CD4-positive, alpha-beta T cell (primary cell): ENCODE measurements at regions not wholly inside any gene's neighbourhood (a gene's known extent, or its start where the extent isn't known, plus 50 kb on each side); places are given as distances from the start of the nearest gene placed in this dataset.

ENCODE experiments used
- ATAC-seq: fragments of 200-7000 bp; cut with Tn5 transposase; one replicate; pipeline ENCODE4 v1.10.0; 2022; ENCODE audit warnings: mild to moderate bottlenecking; ENCODE audit not compliant: poor library complexity
- CTCF ChIA-PET: fragments of 350-600 bp; sonication (Branson Sonifier 250); formaldehyde crosslinking; loops from one replicate; lab custom pipeline; 2021; ENCODE audit warnings: antibody characterized with exemption, inconsistent platforms; lab: Charles Lee
- POLR2A ChIA-PET: fragments of 350-600 bp; sonication (Branson Sonifier 250); formaldehyde crosslinking; loops from one replicate; lab custom pipeline; 2021; ENCODE audit warnings: antibody characterized with exemption, inconsistent platforms; lab: Charles Lee
- DNase-seq, 14 experiments: peaks; one replicate each; pipeline ENCODE4 v3.0.0-alpha.2; 2013 to 2020; ENCODE audit warnings: mixed read lengths in 2 of 14
- H3K27ac ChIP-seq, 2 donors: one replicate each; pipeline versions ENCODE4 v1.5.1 to v1.7.0; 2013; ENCODE audit warnings: low read length in 2 of 2, low read depth in 1 of 2, mild to moderate bottlenecking in 1 of 2
- H3K27me3 ChIP-seq, 2 experiments: 1 replicate in 1 of 2; 2 replicates in 1 of 2; pipeline versions ENCODE4 v1.6.1 to v1.7.0; 2013; ENCODE audit warnings: low read length in 2 of 2, control low read depth in 1 of 2, mild to moderate bottlenecking in 1 of 2, moderate library complexity in 1 of 2; ENCODE audit not compliant: insufficient read depth in 2 of 2, control insufficient read depth in 1 of 2
- H3K36me3 ChIP-seq: one replicate; pipeline ENCODE4 v1.6.1; 2013; ENCODE audit warnings: low read length, control low read depth; ENCODE audit not compliant: insufficient read depth
- H3K4me1 ChIP-seq: one replicate; pipeline ENCODE4 v1.6.1; 2013; ENCODE audit warnings: low read length, control low read depth; ENCODE audit not compliant: insufficient read depth
- H3K4me3 ChIP-seq: one replicate; pipeline ENCODE4 v1.5.1; 2013; ENCODE audit warnings: mild to moderate bottlenecking, low read length, moderate library complexity
- H3K9me3 ChIP-seq, 2 experiments: 1 replicate in 1 of 2; 2 replicates in 1 of 2; pipeline versions ENCODE4 v1.6.1 to v1.7.0; 2013; ENCODE audit warnings: low read length in 2 of 2, mild to moderate bottlenecking in 2 of 2, control low read depth in 1 of 2, moderate library complexity in 1 of 2; ENCODE audit not compliant: control insufficient read depth in 1 of 2, insufficient read depth in 1 of 2
- H3K27ac Mint-ChIP-seq: one replicate; pipeline ENCODE4 v1.8.0; 2020; ENCODE audit warnings: mixed read lengths
- H3K27me3 Mint-ChIP-seq: one replicate; pipeline ENCODE4 v1.8.0; 2021; ENCODE audit warnings: mixed read lengths
- H3K36me3 Mint-ChIP-seq: one replicate; pipeline ENCODE4 v1.8.0; 2021; ENCODE audit warnings: low read depth, mixed read lengths
- H3K4me1 Mint-ChIP-seq: one replicate; pipeline ENCODE4 v1.8.0; 2021; ENCODE audit warnings: low read depth, mixed read lengths
- H3K4me3 Mint-ChIP-seq: one replicate; pipeline ENCODE4 v1.8.0; 2020; ENCODE audit warnings: mild to moderate bottlenecking, mixed read lengths
- H3K9me3 Mint-ChIP-seq: one replicate; pipeline ENCODE4 v1.8.0; 2020; ENCODE audit warnings: mixed read lengths
- intact Hi-C, 2 experiments: fragments of 100-400 bp; cut with DNase I in 1 of 2; cut with micrococcal nuclease in 1 of 2; formaldehyde crosslinking; loops; one replicate each; pipeline versions ENCODE4 v1.15.1 to v1.9.0; 2023 to 2025; cut with DNase I, micrococcal nuclease
- TF ChIP-seq, protein P1 (sequence below): fragments of 200-600 bp; IDR thresholded peaks from one replicate; pipeline ENCODE4 v1.8.0; 2022; ENCODE audit warnings: antibody characterized with exemption, mild to moderate bottlenecking

DNA sequence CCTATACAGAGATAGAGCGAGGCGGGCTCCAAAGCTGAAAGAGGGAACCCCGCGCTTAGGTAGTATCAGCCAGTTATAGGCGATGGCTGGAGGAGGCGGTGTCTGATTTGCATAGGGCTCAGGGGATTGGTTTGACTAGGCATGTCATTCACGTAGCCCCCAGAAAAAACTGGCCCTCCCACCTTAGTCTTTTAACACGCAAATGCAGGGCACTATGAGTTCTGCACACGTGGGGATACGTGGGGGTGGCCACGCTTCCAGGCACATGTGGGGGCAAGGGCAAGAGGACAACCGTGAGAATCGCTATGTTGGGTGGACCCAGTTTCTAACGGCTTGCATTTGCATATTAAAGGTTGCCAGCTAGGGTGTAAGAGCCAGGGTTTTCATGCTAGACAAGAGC, 56.7 kb upstream of the MSTN start:
- TF ChIP-seq, protein P1, sequence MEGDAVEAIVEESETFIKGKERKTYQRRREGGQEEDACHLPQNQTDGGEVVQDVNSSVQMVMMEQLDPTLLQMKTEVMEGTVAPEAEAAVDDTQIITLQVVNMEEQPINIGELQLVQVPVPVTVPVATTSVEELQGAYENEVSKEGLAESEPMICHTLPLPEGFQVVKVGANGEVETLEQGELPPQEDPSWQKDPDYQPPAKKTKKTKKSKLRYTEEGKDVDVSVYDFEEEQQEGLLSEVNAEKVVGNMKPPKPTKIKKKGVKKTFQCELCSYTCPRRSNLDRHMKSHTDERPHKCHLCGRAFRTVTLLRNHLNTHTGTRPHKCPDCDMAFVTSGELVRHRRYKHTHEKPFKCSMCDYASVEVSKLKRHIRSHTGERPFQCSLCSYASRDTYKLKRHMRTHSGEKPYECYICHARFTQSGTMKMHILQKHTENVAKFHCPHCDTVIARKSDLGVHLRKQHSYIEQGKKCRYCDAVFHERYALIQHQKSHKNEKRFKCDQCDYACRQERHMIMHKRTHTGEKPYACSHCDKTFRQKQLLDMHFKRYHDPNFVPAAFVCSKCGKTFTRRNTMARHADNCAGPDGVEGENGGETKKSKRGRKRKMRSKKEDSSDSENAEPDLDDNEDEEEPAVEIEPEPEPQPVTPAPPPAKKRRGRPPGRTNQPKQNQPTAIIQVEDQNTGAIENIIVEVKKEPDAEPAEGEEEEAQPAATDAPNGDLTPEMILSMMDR: no peak
- POLR2A ChIA-PET: no interaction called here
- DNase-seq: peak in 8 of 14 experiments; percentile 1 to 59 (median 19)
- Mint-ChIP-seq H3K27me3 (peaks cover 5% of the 10 kb centered on the region), H3K4me1 (peaks cover 14% of the 10 kb centered on the region), H3K9me3 (no peaks in the 10 kb centered on the region), H3K27ac (peak overlapping the region; percentile 60), H3K4me3 (peak overlapping the region; percentile 44), H3K36me3 (no peaks in the 10 kb centered on the region)
- Histone ChIP-seq H3K27me3 (no peaks in the 10 kb centered on the region), H3K27ac (no peak overlapping the region), H3K9me3 (no peaks in the 10 kb centered on the region), H3K4me3 (no peak overlapping the region), H3K4me1 (peaks cover 9% of the 10 kb centered on the region), H3K36me3 (no peaks in the 10 kb centered on the region)
- CTCF ChIA-PET: no interaction called here
- ATAC-seq: peak; percentile 83
- intact Hi-C loops: no loop called here

DNA sequence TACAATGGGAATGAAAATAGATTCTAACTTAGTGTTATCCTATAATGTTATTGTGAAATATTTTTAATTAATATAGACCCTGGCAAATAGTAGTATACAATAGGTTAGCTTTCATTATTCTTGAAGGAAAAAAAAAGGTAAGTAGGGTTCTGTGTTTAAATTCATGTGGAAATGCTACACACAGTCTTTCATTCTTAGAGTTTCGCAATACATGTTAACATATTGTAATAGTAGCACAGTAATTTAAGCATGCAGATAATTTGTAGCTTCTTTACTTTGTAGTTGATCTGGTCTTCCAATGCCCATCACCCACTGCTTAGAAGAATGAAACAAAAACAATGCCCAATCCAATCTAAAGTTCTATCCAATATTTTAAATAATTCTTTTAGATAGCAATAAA, 54.8 kb upstream of the MSTN start:
- intact Hi-C loops: no loop called here
- Histone ChIP-seq H3K4me1 (peaks cover 9% of the 10 kb centered on the region), H3K9me3 (no peaks in the 10 kb centered on the region), H3K36me3 (no peaks in the 10 kb centered on the region), H3K27ac (no peak overlapping the region), H3K4me3 (no peak overlapping the region), H3K27me3 (no peaks in the 10 kb centered on the region)
- no peak for DNase-seq
- no peaks in the 10 kb centered on the region for H3K36me3 Mint-ChIP-seq
- ChIA-PET POLR2A (no interaction called here), CTCF (no interaction called here)
- peaks cover 9% of the 10 kb centered on the region for H3K27me3 Mint-ChIP-seq
- no peaks in the 10 kb centered on the region for H3K9me3 Mint-ChIP-seq
- no peak overlapping the region for H3K4me3 Mint-ChIP-seq
- peaks cover 14% of the 10 kb centered on the region for H3K4me1 Mint-ChIP-seq
- no peak for ATAC-seq
- TF ChIP-seq, protein P1: no peak
- no peak overlapping the region for H3K27ac Mint-ChIP-seq

DNA sequence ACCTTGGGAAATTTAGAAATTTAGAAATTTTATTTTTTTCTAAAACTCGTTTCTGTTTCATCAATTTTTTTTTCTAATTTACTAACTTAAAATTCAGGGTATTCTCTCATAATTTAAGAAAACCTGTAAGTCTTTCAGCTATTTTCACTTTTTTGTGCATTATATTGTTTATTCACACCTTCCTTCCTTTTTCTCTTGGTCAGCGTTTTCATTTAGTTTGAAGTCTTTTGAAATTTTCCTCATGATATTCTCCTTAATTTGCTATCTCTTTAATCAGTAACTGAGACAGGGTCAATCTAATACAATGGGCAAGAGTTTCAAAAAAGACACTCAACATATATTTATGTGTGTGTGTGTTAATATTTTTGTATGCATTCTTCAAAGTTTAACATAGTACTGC, 50.5 kb upstream of the MSTN start:
- TF ChIP-seq, protein P1: no peak
- Mint-ChIP-seq H3K27me3 (peaks cover 9% of the 10 kb centered on the region), H3K27ac (no peak overlapping the region), H3K4me1 (no peaks in the 10 kb centered on the region), H3K4me3 (no peak overlapping the region), H3K36me3 (no peaks in the 10 kb centered on the region), H3K9me3 (no peaks in the 10 kb centered on the region)
- Histone ChIP-seq H3K27me3 (no peaks in the 10 kb centered on the region), H3K4me1 (no peaks in the 10 kb centered on the region), H3K36me3 (no peaks in the 10 kb centered on the region), H3K27ac (no peak overlapping the region), H3K9me3 (no peaks in the 10 kb centered on the region), H3K4me3 (no peak overlapping the region)
- ChIA-PET POLR2A (no interaction called here), CTCF (no interaction called here)
- intact Hi-C loops: no loop called here
- no peak for DNase-seq
- no peak for ATAC-seq
